NB4 (cell line): ENCODE measurements at regions not wholly inside any gene's neighbourhood (a gene's known extent, or its start where the extent isn't known, plus 50 kb on each side); places are given as distances from the start of the nearest gene placed in this dataset.
"Not testable (repeated sequence)": the region's sequence is repeated elsewhere in the genome, so short reads cannot be mapped to it uniquely, and the experiment has no call there.

ENCODE experiments used
- DNase-seq: peaks from one replicate; pipeline ENCODE4 v3.0.0; 2010; ENCODE audit warnings: low read depth
- H3K4me3 ChIP-seq: one replicate; pipeline ENCODE4 v1.5.1; 2011; ENCODE audit warnings: mild to moderate bottlenecking, low read depth, low read length, moderate library complexity
- CTCF ChIP-seq: IDR thresholded peaks from one replicate; pipeline ENCODE4 v1.5.1; 2012; ENCODE audit warnings: low read depth, low read length
- MAX ChIP-seq: IDR thresholded peaks from 2 replicates; pipeline ENCODE4 v1.6.1; 2011; ENCODE audit warnings: low read depth, low read length
- MYC ChIP-seq: IDR thresholded peaks from 2 replicates; pipeline ENCODE4 v1.6.1; 2011; ENCODE audit warnings: low read depth, low read length
- POLR2A ChIP-seq: IDR thresholded peaks from 2 replicates; pipeline ENCODE4 v1.6.1; 2011; ENCODE audit warnings: mild to moderate bottlenecking; ENCODE audit not compliant: insufficient read length; ENCODE audit errors: extremely low read depth

- TF ChIP-seq MAX (no peak), POLR2A (no peak), MYC (no peak), CTCF (no peak)
- H3K4me3 ChIP-seq = no peak overlapping the region
- no peak for DNase-seq
These were observed 1140.4 kb downstream of the RPIA start for GRCh38 chr2:89831641-89832498.

GRCh38 chr2:89833116-89833779 is 1141.8 kb downstream of the RPIA start:
- peak; percentile 32 for DNase-seq
- H3K4me3 ChIP-seq = no peak overlapping the region
- TF ChIP-seq CTCF (no peak), POLR2A (no peak), MYC (no peak), MAX (no peak)

- DNase-seq = peak; percentile 47
- TF ChIP-seq MYC = no peak
- no peak for TF ChIP-seq POLR2A
- no peak overlapping the region for H3K4me3 ChIP-seq
These were observed 1142.3 kb downstream of the RPIA start for GRCh38 chr2:89833780-89834117.

- TF ChIP-seq MAX = no peak
- TF ChIP-seq CTCF = no peak
- TF ChIP-seq POLR2A = no peak
- no peak for TF ChIP-seq MYC
- no peak for DNase-seq
- H3K4me3 ChIP-seq = no peak overlapping the region
These were observed 1142.8 kb downstream of the RPIA start for GRCh38 chr2:89834306-89834705.

- DNase-seq = peak; percentile 51
- H3K4me3 ChIP-seq = not testable (repeated sequence)
These were observed 1144.9 kb downstream of the RPIA start for GRCh38 chr2:89836326-89836725.

GRCh38 chr2:89837962-89838625 is 1146.6 kb downstream of the RPIA start:
- DNase-seq = peak; percentile 36
- no peak overlapping the region for H3K4me3 ChIP-seq
- TF ChIP-seq CTCF (no peak), MAX (no peak), MYC (no peak), POLR2A (no peak)

GRCh38 chr2:89840175-89840574 is 1148.7 kb downstream of the RPIA start:
- not testable (repeated sequence) for H3K4me3 ChIP-seq
- peak; percentile 31 for DNase-seq

- DNase-seq, H3K4me3 ChIP-seq: not testable (repeated sequence)
These were observed 1149.5 kb downstream of the RPIA start for GRCh38 chr2:89840781-89841475.
